Adrenal gland (tissue), 9 donors: ENCODE measurements at regions not wholly inside any gene's neighbourhood (a gene's known extent, or its start where the extent isn't known, plus 50 kb on each side); places are given as distances from the start of the nearest gene placed in this dataset.

Experiments
- DNase-seq, 7 donors: peaks; one replicate each; pipeline ENCODE4 v3.0.0-alpha.2; 2019 to 2020
- H3K27ac ChIP-seq, 5 donors: fragments of 200-600 bp; sonication (generic) in 4 of 5; 1 replicate in 3 of 5; 2 replicates in 2 of 5; pipeline versions ENCODE4 v1.5.1 to v1.8.0; 2016 to 2020; ENCODE audit warnings: mild to moderate bottlenecking in 1 of 5
- H3K27me3 ChIP-seq: fragments of 200-600 bp; 2 replicates; pipeline ENCODE4 v1.8.0; 2021
- H3K36me3 ChIP-seq, 2 donors: fragments of 200-600 bp; replicated peaks in 1 of 2; 1 replicate in 1 of 2; 2 replicates in 1 of 2; pipeline versions ENCODE4 v1.5.1 to v1.8.0; 2018 to 2022
- H3K4me1 ChIP-seq, 2 donors: fragments of 200-600 bp; replicated peaks in 1 of 2; 1 replicate in 1 of 2; 2 replicates in 1 of 2; pipeline versions ENCODE4 v1.5.1 to v1.8.0; 2018 to 2021
- H3K4me3 ChIP-seq, 4 donors: fragments of 200-600 bp; sonication (generic) in 3 of 4; one replicate each; pipeline ENCODE4 v1.5.1; 2016 to 2018
- H3K9me3 ChIP-seq, 3 donors: fragments of 200-600 bp; sonication (generic) in 1 of 3; replicated peaks in 1 of 3; 1 replicate in 2 of 3; 2 replicates in 1 of 3; pipeline versions ENCODE4 v1.5.1 to v1.8.0; 2016 to 2021
- POLR2A ChIP-seq, 2 donors: fragments of 450-650 bp; IDR thresholded peaks; one replicate each; pipeline ENCODE4 v1.6.1; 2017; ENCODE audit warnings: antibody characterized with exemption in 2 of 2, mild to moderate bottlenecking in 2 of 2, moderate library complexity in 1 of 2
- WGBS, 4 donors: extraction: QIAGEN DNeasy Blood & Tissue Kit in 2 of 4; methylation state at CpG; one replicate each; pipeline versions ENCODE4 v1.1.5 to v1.1.7; 2013 to 2017; 5-methylcytosine and 5-hydroxymethylcytosine counted together
- intact Hi-C, 2 donors: fragments of 100-400 bp; cut with DNase I; formaldehyde crosslinking; loops; one replicate each; pipeline versions ENCODE4 v1.14.1 to v1.15.0; 2022 to 2023
- TF ChIP-seq, protein P1 (sequence below), 6 experiments: fragments of 450-650 bp in 4 of 6; fragments of 200-600 bp in 2 of 6; sonication (generic) in 1 of 6; IDR thresholded peaks; 1 replicate in 5 of 6; 2 replicates in 1 of 6; pipeline versions ENCODE4 v1.5.1 to v1.8.0; 2016 to 2021; ENCODE audit warnings: antibody characterized with exemption in 6 of 6, mild to moderate bottlenecking in 2 of 6, moderate library complexity in 1 of 6
- donor health status: healthy with polysubstance abuse.
- donor health status: Bipolar disorder and iron deficiency.
- donor health status: DM: yes; HTN: yes; CAD: no.
- donor health status: DM: no; HTN: no; CAD: no.
- donor health status: DM: no; HTN: no; CAD: no.

DNA sequence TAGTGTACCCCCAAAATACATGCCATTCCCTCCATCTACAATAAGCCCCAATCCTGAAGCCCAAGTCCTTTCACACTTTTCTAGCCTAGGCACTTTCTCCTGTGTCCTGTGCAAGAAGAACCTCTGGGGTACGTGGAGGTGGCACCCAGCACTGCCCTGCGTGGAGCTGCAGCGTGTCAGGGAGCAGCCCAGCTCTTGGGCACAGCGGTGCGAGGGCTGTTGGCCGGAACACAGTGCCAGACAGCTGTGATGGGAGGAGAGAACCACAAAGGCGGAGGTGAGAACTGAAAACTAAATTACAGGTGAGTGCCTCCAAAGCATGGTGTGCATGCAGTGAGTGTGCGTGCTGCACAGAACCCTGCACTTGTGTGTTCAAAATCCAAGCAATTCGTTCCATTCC is 621.3 kb upstream of the ADARB2 start:
- H3K4me1 ChIP-seq: no peaks in the 10 kb centered on the region
- intact Hi-C loops: no loop called here
- no peak overlapping the region for H3K27ac ChIP-seq
- DNase-seq: no peak
- H3K4me3 ChIP-seq: no peak overlapping the region
- H3K27me3 ChIP-seq: no peaks in the 10 kb centered on the region
- no peaks in the 10 kb centered on the region for H3K36me3 ChIP-seq
- no peak for TF ChIP-seq POLR2A (IDR thresholded peaks at IDR 0.05)
- TF ChIP-seq, protein P1, sequence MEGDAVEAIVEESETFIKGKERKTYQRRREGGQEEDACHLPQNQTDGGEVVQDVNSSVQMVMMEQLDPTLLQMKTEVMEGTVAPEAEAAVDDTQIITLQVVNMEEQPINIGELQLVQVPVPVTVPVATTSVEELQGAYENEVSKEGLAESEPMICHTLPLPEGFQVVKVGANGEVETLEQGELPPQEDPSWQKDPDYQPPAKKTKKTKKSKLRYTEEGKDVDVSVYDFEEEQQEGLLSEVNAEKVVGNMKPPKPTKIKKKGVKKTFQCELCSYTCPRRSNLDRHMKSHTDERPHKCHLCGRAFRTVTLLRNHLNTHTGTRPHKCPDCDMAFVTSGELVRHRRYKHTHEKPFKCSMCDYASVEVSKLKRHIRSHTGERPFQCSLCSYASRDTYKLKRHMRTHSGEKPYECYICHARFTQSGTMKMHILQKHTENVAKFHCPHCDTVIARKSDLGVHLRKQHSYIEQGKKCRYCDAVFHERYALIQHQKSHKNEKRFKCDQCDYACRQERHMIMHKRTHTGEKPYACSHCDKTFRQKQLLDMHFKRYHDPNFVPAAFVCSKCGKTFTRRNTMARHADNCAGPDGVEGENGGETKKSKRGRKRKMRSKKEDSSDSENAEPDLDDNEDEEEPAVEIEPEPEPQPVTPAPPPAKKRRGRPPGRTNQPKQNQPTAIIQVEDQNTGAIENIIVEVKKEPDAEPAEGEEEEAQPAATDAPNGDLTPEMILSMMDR (IDR thresholded peaks at IDR 0.05): no peak
- no peaks in the 10 kb centered on the region for H3K9me3 ChIP-seq
- 77 to 86% (median 85%) methylated on average over 9 of the region's 9 CpGs for WGBS, 4 donors

DNA sequence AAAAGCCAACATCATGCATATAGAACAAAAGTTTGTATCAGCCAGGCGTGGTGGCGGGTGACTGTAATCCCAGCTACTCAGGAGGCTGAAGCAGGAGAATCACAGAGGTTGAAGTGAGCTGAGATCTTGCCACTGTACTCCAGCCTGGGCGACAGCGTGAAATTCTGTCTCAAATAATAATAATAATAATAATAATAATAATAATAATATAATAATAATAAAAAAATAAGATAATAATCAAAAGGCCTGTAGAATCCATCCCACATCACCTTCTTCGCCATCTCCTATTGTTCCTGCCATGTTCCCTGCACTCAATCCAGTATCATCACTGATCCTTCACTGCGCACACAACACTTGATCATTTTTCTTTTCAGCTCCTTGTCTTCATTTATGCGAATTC is 619.3 kb upstream of the ADARB2 start:
- Histone ChIP-seq H3K4me3 (no peak overlapping the region), H3K9me3 (no peaks in the 10 kb centered on the region), H3K36me3 (no peaks in the 10 kb centered on the region), H3K4me1 (no peaks in the 10 kb centered on the region), H3K27me3 (no peaks in the 10 kb centered on the region), H3K27ac (no peak overlapping the region)
- DNase-seq: no peak
- WGBS, 4 donors: 85 to 94% (median 87%) methylated on average over 7 of the region's 7 CpGs
- TF ChIP-seq, protein P1 (IDR thresholded peaks at IDR 0.05): no peak
- TF ChIP-seq POLR2A (IDR thresholded peaks at IDR 0.05): no peak
- intact Hi-C loops: no loop called here

DNA sequence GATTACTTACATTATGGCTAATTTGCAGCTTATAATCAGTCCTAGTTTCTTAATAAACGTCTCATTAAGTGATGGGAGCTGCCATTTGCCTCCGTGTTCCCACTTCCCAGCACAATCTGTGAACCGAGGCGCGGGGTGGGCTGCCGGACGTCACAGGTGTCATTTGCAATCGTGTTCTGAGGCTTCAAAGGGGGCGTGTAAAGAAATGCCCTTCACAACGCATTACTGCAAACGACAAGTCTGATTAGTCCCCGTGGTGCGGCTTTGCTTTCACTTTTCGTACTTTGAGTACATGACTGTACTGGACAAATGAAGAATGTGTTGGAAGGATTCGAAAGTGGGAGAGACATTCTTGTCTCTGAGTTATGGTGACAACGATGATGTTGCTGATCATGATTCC is 614.2 kb upstream of the ADARB2 start:
- Histone ChIP-seq H3K4me3 (no peak overlapping the region), H3K27ac (no peak overlapping the region), H3K36me3 (no peaks in the 10 kb centered on the region), H3K4me1 (no peaks in the 10 kb centered on the region), H3K9me3 (no peaks in the 10 kb centered on the region), H3K27me3 (no peaks in the 10 kb centered on the region)
- TF ChIP-seq POLR2A (IDR thresholded peaks at IDR 0.05): no peak
- TF ChIP-seq, protein P1 (IDR thresholded peaks at IDR 0.05): no peak
- intact Hi-C loops: no loop called here
- DNase-seq: no peak
- WGBS, 4 donors: 73 to 84% (median 80%) methylated on average over 16 of the region's 16 CpGs

GRCh38 chr10:2342206-2342605 is 604.9 kb upstream of the ADARB2 start:
- whole genome bisulfite sequencing, 4 donors: 61 to 67% (median 66%) methylated on average over 3 of the region's 3 CpGs
- no peaks in the 10 kb centered on the region for H3K27me3 ChIP-seq
- no peak overlapping the region for H3K4me3 ChIP-seq
- H3K36me3 ChIP-seq: no peaks in the 10 kb centered on the region
- H3K27ac ChIP-seq: no peak overlapping the region
- H3K9me3 ChIP-seq: no peaks in the 10 kb centered on the region
- TF ChIP-seq, protein P1 (IDR thresholded peaks at IDR 0.05): no peak
- no peak for TF ChIP-seq POLR2A (IDR thresholded peaks at IDR 0.05)
- intact Hi-C loops: no loop called here
- no peaks in the 10 kb centered on the region for H3K4me1 ChIP-seq
- no peak for DNase-seq
